Neutrophil (primary cell): ENCODE measurements at regions not wholly inside any gene's neighbourhood (a gene's known extent, or its start where the extent isn't known, plus 50 kb on each side); places are given as distances from the start of the nearest gene placed in this dataset.
"Not testable (repeated sequence)": the region's sequence is repeated elsewhere in the genome, so short reads cannot be mapped to it uniquely, and the experiment has no call there.

ENCODE experiments used
- H3K27ac ChIP-seq: fragments of 200-600 bp; sonication (generic); 2 replicates; pipeline ENCODE4 v1.5.1; 2016; ENCODE audit warnings: mild to moderate bottlenecking, moderate library complexity
- H3K27me3 ChIP-seq: fragments of 200-600 bp; sonication (generic); 2 replicates; pipeline ENCODE4 v1.6.0; 2016; ENCODE audit warnings: mild to moderate bottlenecking
- H3K36me3 ChIP-seq: fragments of 200-600 bp; sonication (generic); 2 replicates; pipeline ENCODE4 v1.5.1; 2017
- H3K4me1 ChIP-seq, 2 experiments: fragments of 200-600 bp in 1 of 2; sonication (generic) in 1 of 2; 1 replicate in 1 of 2; 2 replicates in 1 of 2; pipeline versions ENCODE4 v1.5.1 to v1.6.1; 2013 to 2016; ENCODE audit warnings: low read depth in 1 of 2, low read length in 1 of 2, mild to moderate bottlenecking in 1 of 2, moderate library complexity in 1 of 2; ENCODE audit not compliant: control insufficient read depth in 1 of 2, insufficient read depth in 1 of 2
- H3K4me3 ChIP-seq, 2 experiments: fragments of 200-600 bp in 1 of 2; sonication (generic) in 1 of 2; 1 replicate in 1 of 2; 2 replicates in 1 of 2; pipeline ENCODE4 v1.5.1; 2013 to 2016; ENCODE audit warnings: low read depth in 1 of 2, low read length in 1 of 2, mild to moderate bottlenecking in 1 of 2, moderate library complexity in 1 of 2
- H3K9me3 ChIP-seq: fragments of 200-600 bp; sonication (generic); 2 replicates; pipeline ENCODE4 v1.5.1; 2016
- TF ChIP-seq, protein P1 (sequence below): fragments of 200-600 bp; sonication (generic); IDR thresholded peaks from 2 replicates; pipeline ENCODE4 v1.5.1; 2016; ENCODE audit warnings: antibody characterized with exemption

DNA sequence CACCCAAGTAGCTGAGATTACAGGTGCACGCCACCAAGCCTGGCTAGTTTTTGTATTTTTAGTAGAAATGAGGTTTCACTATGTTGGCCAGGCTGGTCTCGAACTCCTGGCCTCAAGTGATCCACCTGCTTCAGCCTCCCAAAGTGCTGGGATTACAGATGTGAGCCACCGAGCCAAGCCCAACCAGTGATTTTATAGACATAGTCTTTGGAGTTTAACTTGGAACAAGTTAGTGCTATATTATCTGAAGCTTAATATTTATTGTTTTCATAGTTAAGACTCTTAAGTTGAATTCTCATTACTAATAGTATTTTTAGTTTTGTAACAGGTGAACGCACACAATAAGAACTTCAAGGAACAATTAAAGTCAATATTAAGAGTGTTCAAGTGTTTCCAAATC, 122.1 kb downstream of the SPAG6 start:
- not testable (repeated sequence) for H3K27ac ChIP-seq, H3K9me3 ChIP-seq, H3K4me3 ChIP-seq, H3K36me3 ChIP-seq, H3K4me1 ChIP-seq
- peaks cover 43% of the 10 kb centered on the region for H3K27me3 ChIP-seq

DNA sequence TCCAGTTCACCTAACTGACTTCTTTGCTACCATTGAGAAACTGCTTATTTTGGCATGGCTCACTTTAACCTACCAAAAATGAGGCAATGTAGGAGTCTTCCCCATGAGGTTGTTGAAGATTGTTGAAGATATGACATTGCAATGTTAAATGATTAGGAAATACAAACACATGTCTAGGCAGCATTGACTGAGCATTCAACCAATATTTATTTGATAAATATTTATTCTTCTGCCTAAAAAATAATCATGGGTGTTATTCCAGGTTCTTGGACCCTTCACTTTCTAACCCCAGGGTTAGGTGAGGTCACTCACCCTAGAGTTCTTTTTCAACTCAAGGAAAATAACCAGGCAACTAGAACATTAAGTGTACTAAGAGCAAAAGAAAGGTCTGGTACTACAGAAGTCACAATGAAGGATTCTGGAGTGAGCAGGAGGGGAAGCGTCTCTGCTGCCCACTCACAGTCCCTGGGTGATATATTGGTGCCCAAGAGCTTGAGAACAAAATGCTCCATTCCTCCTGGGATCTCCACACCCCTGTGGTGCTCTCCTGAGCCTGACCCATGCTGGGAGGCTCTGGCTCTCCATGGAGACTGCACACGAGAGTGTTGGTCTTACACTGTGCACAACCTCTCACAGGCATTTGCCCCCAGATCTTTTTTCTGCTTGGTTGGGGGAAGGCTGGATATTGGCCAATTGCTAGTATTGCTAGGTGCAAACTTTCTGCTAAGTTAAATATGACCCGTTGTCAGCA, 123.4 kb downstream of the SPAG6 start:
- no peaks in the 10 kb centered on the region for H3K9me3 ChIP-seq
- no peaks in the 10 kb centered on the region for H3K36me3 ChIP-seq
- H3K27me3 ChIP-seq, result peaks cover 56% of the 10 kb centered on the region
- H3K4me3 ChIP-seq, result no peak overlapping the region
- TF ChIP-seq, protein P1, sequence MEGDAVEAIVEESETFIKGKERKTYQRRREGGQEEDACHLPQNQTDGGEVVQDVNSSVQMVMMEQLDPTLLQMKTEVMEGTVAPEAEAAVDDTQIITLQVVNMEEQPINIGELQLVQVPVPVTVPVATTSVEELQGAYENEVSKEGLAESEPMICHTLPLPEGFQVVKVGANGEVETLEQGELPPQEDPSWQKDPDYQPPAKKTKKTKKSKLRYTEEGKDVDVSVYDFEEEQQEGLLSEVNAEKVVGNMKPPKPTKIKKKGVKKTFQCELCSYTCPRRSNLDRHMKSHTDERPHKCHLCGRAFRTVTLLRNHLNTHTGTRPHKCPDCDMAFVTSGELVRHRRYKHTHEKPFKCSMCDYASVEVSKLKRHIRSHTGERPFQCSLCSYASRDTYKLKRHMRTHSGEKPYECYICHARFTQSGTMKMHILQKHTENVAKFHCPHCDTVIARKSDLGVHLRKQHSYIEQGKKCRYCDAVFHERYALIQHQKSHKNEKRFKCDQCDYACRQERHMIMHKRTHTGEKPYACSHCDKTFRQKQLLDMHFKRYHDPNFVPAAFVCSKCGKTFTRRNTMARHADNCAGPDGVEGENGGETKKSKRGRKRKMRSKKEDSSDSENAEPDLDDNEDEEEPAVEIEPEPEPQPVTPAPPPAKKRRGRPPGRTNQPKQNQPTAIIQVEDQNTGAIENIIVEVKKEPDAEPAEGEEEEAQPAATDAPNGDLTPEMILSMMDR, result no peak
- H3K27ac ChIP-seq, result no peak overlapping the region
- H3K4me1 ChIP-seq, result no peaks in the 10 kb centered on the region

DNA sequence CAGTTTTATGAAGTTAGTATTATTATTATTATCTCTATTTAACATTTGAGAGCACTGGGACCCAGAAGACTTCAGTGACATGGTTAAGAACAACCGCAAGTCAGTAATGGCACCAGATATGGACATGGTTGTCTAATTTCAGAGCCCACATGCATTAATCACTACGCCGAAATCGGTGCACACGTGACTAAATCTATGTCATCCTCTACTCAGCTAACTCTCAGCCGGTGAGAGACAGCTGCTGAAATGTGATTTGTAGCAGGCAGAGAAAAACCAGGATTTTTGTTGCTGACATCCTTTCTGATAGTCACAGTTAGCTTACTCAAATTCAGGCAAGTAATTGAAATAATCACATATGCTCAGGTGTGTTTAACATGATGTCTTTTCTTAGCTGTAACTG, 127.7 kb downstream of the SPAG6 start:
- H3K27ac ChIP-seq, result no peak overlapping the region
- H3K27me3 ChIP-seq, result peaks cover 99% of the 10 kb centered on the region
- peaks cover 18 to 19% of the 10 kb centered on the region in 2 experiments for H3K4me1 ChIP-seq
- H3K9me3 ChIP-seq, result no peaks in the 10 kb centered on the region
- no peak overlapping the region for H3K4me3 ChIP-seq
- TF ChIP-seq, protein P1, result no peak
- no peaks in the 10 kb centered on the region for H3K36me3 ChIP-seq

DNA sequence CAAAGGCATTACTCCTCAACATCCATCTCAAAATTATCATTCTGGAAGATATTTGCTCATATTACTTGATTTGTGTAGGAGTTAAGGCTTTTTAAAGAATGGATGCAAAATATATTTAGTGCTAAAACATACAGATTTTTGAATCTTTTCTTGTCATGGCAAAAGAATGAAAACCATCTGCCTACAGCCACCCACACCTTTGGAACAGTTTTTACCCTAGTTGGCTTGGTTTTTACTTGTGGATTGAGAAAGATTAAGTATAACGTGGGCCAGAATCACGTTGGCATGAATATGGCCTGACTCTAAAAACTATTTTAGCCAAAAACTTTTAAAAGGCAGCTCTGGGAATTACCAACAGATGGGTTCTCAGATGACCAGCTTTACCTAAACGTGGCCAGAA, 128.2 kb downstream of the SPAG6 start:
- Histone ChIP-seq H3K36me3 (no peaks in the 10 kb centered on the region), H3K27ac (no peak overlapping the region), H3K4me3 (no peak overlapping the region), H3K4me1 (peaks cover 18 to 19% of the 10 kb centered on the region in 2 experiments), H3K27me3 (peaks cover 100% of the 10 kb centered on the region), H3K9me3 (no peaks in the 10 kb centered on the region)
- TF ChIP-seq, protein P1, result no peak

DNA sequence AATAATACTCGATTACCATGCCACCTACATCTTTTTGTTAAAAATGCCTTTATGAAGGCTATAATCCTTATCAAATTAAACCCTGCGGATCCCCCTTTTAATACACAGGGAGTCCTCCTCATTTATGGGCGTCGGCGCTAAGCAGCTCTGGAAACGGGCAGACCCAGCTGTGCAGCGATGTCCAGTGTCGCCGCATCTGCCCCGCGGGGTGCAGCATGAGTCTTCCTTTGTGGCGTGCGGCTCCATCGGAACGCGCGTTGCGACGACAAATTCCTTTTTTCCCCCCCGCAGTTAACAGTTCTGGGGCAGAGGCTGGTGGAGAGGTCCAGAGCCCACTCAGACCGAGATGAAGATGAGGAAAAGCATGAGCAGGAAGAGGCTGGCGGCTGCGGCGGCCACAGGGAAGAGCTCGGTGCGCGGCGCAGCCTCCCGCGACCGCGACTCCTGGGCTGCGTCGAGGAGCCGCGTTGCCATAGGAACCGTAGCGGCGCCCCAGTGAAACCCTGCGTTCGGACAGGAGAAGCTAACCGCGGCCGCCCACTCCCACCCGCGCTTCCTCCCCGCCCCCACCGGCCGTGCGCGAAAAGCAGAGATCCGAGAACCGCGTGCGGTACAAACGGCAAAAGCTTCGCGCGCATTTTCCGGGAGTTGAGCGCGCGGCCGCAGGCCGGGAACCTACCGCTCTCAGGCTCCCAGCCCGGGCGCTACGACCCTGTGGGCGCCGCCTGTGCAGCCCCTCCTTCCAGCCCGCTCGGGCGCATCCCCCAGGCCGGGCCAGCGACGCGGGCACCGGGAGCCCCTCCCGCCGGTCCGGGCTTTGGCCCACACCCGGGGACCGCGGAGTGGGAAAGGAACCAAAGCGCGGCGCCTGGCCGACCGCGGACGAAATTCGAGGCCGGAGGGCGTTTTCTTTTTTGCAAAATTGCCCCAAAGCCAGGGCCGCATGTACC, 130.6 kb downstream of the SPAG6 start:
- Histone ChIP-seq H3K9me3 (no peaks in the 10 kb centered on the region), H3K4me3 (peak overlapping the region in 1 of 2 experiments; percentile 50), H3K27me3 (peaks cover 100% of the 10 kb centered on the region), H3K27ac (no peak overlapping the region), H3K4me1 (peaks cover 18 to 19% of the 10 kb centered on the region in 2 experiments), H3K36me3 (no peaks in the 10 kb centered on the region)
- TF ChIP-seq, protein P1, result no peak
